GM21737 (cell line): ENCODE measurements at regions not wholly inside any gene's neighbourhood (a gene's known extent, or its start where the extent isn't known, plus 50 kb on each side); places are given as distances from the start of the nearest gene placed in this dataset.
"Not testable (repeated sequence)": the region's sequence is repeated elsewhere in the genome, so short reads cannot be mapped to it uniquely, and the experiment has no call there.

Experiments used
- ATAC-seq: cut with Tn5 transposase; IDR thresholded peaks from one replicate; pipeline ENCODE4 v1.9.1; 2021; ENCODE audit warnings: mild to moderate bottlenecking, moderate library complexity; ENCODE audit not compliant: unreplicated experiment

- ATAC-seq: peak; percentile 80
Observed at GRCh38 chr18:32884543-32884942, 111.7 kb upstream of the KLHL14 start.

- no peak for ATAC-seq
Observed at GRCh38 chr18:32881009-32881408, 108.2 kb upstream of the KLHL14 start.

GRCh38 chr18:32879497-32879896, 106.7 kb upstream of the KLHL14 start:
- no peak for ATAC-seq

GRCh38 chr18:32878436-32878835, 105.6 kb upstream of the KLHL14 start:
- no peak for ATAC-seq

- ATAC-seq: no peak
Observed at GRCh38 chr18:32877371-32877770, 104.5 kb upstream of the KLHL14 start.

GRCh38 chr18:32875625-32876024, 102.8 kb upstream of the KLHL14 start:
- no peak for ATAC-seq

- no peak for ATAC-seq
Observed at GRCh38 chr18:32871786-32872185, 99.0 kb upstream of the KLHL14 start.

- ATAC-seq: no peak
Observed at GRCh38 chr18:32870611-32871010, 97.8 kb upstream of the KLHL14 start.

- ATAC-seq: no peak
Observed at GRCh38 chr18:32868406-32868805, 95.6 kb upstream of the KLHL14 start.

- ATAC-seq: no peak
Observed at GRCh38 chr18:32867936-32868335, 95.1 kb upstream of the KLHL14 start.

- ATAC-seq: no peak
Observed at GRCh38 chr18:32867330-32867729, 94.5 kb upstream of the KLHL14 start.

- ATAC-seq: not testable (repeated sequence)
Observed at GRCh38 chr18:32862031-32862430, 89.2 kb upstream of the KLHL14 start.

- ATAC-seq: no peak
Observed at GRCh38 chr18:32851936-32852335, 79.1 kb upstream of the KLHL14 start.

GRCh38 chr18:32848826-32849225, 76.0 kb upstream of the KLHL14 start:
- no peak for ATAC-seq

GRCh38 chr18:32847691-32848090, 74.9 kb upstream of the KLHL14 start:
- no peak for ATAC-seq

- no peak for ATAC-seq
Observed at GRCh38 chr18:32846896-32847295, 74.1 kb upstream of the KLHL14 start.

- ATAC-seq: no peak
Observed at GRCh38 chr18:32840962-32841361, 68.1 kb upstream of the KLHL14 start.

GRCh38 chr18:32835951-32836350, 63.1 kb upstream of the KLHL14 start:
- ATAC-seq: no peak

GRCh38 chr18:32831781-32832180, 59.0 kb upstream of the KLHL14 start:
- no peak for ATAC-seq

GRCh38 chr18:32823226-32823625, 50.4 kb upstream of the KLHL14 start:
- ATAC-seq: no peak
